NCI-H774 (cell line): ENCODE measurements at regions not wholly inside any gene's neighbourhood (a gene's known extent, or its start where the extent isn't known, plus 50 kb on each side); places are given as distances from the start of the nearest gene placed in this dataset.

ENCODE experiments used
- DNase-seq: peaks from one replicate; lab custom pipeline; 2025; lab: John Stamatoyannopoulos, UW

DNA sequence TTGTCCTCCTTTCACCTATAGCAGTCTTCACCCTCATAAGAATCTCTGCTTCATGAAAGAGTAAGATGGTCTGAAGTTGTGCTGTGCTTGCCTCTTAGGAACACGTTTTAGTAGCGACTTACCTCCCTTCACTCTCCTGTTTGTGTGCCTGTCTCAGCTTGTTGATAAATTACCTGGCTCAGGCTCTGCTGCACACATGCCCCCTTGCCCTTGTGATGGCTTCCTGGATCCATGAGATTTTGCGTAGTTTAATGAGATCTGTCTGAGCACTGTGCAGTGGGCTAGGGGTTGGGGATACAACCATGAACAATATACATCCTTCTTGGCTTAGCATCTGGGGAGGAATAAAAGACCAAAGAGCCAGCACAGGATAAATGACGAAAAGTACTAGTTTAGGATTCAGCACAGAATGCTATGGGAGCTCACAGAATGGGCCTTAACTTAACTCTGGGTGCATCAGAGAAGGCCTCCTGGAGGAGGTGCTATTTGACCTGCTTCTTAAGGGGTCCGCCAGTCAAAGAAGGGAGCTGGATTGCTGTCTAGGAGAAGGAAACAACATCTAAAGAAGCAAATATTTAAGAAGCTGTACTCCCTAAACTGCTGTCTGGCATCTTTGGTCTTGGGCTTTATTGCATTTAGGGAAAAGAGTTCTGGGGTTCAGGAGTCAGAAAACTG, 175.7 kb upstream of the PLXNA2 start:
- no peak for DNase-seq

DNA sequence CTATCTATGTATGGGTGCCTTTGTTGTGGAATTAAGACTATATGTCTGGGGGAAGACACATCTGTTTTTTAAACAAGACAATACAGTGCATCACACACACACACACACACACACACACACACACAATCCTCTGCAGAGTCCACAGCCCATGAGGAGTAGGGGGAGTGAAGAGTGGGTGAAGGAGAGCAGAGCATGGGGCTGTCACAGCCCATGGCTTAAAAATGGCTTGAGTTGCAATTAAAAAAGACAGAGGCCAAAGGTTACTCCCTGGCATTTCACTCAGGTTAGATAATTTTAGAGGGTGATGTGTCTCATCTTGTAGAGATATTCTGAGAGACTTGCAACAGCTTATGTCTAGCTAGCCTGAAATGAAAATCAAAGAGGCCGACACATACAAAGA, 176.5 kb upstream of the PLXNA2 start:
- DNase-seq = no peak

DNA sequence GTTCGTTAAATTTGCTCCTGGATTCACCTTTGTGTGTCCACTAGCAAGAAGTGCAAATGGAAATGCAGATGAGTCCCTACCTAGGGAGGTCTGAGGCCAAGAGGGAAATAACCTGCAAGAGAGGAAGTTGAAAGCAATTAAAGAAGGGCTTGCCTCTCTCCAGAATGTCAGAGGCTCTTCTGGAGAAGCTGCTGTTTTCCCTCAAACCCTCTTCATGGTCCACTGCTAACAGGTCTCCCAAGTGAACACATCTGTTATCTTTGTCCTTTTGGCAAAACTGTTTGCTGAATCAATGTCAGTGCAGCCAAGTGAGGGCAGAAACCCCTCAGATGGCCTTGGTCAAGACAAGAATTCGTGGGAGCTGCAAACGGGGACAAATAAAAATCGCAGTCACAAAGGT, 177.3 kb upstream of the PLXNA2 start:
- DNase-seq = no peak

DNA sequence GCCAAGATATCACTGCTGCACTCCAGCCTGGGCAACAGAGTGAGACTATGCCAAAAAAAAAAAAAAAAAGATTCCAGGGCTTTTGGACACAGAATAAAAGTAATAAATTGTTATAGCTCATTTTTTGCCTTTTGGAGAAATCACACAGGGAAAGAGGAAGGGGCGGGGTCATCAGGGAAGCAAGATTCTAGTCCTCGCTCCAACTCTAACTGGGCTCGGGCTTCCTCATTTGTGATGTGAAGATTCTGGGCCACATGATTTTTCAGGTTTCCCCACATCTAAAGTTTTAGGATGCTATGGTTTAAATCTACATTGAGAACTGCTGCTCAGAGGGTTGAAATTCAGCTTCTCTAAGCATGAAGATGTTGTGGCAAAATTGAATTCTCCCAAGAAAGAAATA, 179.3 kb upstream of the PLXNA2 start:
- DNase-seq = no peak

DNA sequence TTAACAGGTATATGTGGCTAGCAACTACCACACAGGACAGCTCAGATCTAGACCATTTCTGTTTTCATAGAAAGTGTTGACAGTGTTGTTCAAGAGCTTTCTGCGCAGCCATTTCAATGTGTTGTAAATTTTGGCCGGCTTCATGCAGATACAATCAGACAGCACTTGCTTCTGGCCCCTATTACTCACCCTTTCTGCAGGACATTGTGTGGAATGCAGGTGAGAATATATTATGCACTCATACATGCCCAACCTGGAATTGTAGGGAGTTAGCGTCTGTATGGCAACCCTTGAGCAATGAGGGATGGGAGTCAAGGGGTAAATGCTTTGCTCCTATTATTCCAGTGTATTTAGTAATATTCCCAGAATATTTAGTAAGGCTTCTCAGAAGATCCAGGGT, 180.9 kb upstream of the PLXNA2 start:
- DNase-seq = no peak

DNA sequence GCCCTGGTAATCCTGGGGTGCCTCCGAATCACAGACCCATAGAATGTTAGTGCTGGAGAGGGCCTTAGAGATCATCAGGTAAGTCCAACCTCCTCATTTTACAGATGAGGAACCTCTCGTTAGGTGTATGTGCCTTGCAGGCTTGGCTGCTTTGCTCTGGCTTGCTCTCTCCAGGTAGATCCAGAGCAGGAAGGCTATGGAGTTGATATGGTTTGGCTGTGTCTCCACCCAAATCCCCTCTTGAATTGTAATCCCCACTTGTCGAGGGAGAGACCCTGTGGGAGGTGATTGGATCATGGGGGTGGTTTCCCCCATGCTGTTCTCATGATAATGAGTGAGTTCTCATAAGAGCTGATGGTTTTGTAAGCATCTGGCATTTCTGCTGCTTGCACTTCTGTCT, 186.0 kb upstream of the PLXNA2 start:
- DNase-seq = no peak

DNA sequence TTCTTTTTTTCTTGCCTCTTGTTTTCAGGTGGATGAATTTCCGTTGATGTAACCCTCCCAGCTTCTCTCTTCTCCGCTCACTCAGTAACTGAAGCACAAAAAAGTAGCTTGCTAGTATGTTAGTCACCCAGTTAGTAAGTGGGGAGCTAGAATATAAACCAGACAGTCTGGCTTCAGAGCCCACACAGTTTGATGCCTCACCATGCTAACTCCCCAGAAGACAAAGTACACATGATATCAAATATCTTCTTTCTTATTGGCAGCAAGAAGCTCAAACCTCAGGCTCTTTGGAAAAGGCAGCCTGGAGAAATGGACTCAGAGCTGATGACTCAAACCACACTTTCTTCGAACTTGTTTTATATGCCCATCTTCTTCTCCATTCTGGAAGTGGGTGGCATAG, 187.5 kb upstream of the PLXNA2 start:
- DNase-seq = no peak

DNA sequence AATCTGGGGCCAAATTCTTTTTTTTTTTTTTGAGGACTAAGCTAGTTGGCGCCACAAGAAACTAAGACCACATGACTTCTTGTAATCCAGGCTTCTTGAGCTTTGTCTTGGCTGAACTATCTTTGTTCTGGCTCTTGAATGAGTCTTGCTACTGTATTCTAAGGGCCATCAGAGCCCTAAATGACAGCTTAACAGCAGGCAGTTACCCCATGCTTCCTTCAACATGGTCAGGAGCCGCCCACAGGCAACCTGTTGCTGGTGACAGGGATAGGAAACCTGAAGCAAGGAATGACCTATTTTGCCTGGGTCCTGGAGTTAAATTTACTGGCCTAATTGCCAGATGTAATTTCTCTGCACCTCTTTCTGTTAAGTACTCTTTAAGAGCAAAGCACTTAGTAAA, 188.2 kb upstream of the PLXNA2 start:
- DNase-seq = no peak

DNA sequence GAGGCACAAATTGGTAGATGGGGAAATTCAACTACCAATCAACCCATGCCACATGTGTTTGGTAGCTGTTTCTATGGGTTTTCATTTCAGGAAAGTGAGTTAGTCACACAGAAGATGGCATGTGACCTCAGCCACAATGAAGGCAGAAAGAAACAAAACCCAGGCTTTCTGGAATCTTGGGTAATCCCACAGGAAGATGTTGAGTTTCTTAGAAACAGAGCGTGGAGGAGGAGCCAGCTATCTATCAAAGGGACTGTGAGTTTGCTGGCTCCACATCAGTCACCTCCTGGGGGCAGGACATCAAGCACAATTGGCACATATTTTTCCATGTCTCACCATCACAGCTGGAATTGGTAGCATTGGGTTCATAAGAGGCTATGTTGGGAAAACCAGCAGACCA, 188.9 kb upstream of the PLXNA2 start:
- no peak for DNase-seq

DNA sequence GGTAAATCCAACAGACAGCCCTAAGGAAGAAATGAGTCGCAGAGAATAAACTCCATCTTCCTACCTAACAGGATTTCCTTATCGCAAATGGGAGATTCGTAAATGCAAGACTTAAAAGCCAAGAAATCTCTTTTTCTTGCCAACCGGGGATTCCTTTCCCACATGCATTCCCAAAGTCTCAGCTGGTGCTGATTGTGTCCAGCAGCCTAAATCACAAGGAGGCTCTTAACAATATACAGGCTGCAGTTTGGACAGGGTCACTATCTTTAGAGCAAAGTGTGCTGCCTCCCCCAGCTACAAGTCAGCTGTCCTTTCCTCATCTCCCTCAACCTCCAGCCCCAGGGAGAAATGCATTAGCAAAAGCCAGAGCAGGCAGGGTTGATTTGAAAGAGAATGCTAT, 189.8 kb upstream of the PLXNA2 start:
- DNase-seq = no peak

DNA sequence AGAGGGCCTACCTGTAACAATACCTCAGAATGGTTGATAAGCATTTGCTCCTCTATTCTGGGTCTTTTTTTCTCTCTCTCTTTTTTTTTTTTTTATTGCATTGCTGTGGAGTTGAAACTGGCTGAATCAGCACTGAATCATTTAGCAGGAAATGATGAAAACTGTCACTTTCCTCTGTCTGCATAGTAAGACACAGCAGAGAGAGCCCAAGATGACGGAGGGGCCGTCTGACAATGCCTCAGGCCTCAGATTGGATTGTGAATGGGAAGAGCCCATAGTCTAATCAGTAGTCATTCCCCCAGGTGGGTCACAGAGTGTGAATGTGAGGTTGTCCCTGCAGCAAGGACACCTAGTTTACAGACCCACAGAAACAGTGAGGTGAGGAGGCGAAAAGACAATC, 193.2 kb upstream of the PLXNA2 start:
- no peak for DNase-seq

DNA sequence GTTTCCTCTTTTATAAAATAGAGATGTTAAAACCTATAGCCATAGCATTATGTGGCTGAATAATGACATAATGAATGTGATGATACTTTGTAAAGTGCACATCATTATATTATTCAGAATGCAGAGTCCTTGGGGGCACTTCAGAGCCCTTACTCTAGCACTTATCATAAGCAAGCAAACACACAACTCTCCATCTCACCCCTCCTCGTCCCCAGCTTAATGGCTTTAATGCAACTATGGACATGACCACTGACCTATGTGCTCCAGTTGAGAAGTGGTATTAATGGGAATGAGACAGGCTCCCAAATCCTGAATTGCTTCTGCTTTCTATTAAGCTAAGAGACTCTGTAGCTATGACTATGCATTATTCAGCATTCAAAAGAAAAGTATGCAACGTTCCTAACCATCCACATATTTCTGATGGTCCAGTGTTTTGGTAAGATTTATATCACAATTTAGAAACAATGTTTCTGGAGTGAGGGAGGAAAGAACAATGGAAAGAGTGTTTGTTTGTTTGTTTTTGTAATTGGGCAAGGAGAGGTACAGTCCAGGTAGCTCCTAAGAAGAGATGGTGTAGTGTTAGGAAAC, 194.0 kb upstream of the PLXNA2 start:
- no peak for DNase-seq

DNA sequence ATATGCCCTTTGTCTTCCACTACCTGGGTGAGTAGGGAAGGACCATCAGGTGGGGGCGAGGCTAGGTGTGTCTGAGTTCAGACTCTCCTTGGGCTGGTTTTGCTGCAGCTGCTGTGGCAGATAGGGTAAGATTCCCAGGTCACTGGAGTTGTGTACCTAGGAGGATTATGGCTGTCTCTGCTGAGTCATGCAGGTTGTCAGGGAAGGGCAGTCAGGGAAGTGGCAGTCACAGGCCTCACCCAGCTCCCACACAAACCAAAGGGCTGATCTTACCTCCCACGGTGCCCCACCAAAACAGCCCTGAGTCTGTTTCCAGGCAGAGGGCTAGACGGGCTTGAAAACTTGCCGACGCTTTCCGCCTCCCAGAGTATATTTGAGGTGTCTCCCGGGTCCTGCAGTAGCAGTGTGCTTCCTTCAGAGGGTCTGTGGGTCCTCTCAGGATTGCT, 201.6 kb upstream of the PLXNA2 start:
- no peak for DNase-seq

DNA sequence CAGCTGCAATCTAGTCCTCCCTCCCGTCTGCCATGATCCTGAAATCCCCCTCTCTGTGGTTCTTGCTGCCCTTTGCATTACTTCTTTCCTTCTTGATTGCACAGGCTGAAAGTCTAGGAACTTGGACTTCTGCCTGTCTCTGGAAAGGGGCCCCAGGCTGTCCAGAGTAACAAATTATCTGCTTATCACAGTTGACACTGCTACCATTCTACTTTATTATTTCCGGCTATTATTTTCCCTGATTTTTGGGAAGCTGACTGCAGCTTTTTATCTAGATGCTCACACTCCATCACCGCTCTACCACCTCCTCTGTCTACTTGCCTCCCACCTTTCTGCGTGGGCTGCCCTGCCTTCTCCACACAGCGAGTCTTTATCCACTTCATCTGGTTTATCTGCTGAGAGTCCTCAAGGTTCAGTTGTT, 202.1 kb upstream of the PLXNA2 start:
- no peak for DNase-seq

DNA sequence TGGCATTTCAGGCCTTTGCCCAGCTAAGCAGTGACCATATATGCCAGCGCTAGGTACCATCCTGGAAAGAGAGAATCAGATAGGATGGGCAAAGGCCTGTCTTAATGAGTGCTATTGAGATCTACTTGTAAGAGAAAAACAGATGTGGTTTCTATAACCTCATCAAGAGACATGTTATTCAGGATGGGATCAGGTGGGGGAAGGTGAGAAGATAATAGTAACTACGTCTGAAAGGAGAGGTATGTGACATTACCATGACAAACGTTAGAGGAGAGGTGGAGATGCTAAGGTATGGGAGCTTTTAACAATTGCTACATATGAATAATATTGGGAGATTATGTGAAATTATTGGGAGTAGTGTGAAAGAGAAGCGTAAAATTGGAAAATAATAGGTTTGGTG, 204.2 kb upstream of the PLXNA2 start:
- no peak for DNase-seq

DNA sequence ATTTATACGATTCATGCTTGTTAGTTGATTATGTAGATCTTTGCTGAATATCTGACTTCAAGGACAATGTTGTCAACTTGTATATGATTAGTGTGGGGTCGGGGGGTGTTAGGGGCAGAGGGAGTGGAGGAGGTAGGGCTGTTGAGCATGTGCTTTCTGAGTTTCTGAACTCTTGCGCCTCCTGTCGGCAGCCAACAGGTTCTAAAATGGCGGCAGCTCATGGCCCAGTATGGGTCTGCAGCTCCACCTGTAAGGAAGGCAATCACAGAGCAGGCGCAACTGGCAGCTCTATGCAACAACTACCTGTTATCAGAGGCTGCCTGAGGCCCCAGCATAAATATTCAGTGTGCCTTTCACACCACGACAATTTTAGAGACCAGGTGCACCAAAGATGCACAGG, 205.8 kb upstream of the PLXNA2 start:
- peak; percentile 50 for DNase-seq

DNA sequence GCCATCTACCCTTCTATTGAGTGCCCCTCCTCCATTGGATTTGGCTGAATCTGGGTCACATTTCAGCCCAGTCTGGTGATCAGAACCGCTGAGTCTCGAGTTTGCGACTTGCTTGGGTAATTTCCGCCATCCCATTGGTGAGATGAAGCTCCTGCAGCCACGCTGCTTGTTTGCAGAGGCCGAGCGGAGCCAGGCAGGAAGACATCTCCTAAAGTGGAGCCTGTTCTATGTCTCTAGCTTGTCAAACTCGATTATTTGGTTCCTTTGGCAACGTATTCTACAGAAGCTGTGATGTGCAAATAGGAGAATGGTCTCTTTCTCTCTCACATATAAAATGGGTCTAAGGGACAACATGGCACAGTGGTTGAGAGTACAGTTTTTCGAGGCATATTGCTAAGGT, 206.8 kb upstream of the PLXNA2 start:
- DNase-seq = no peak

DNA sequence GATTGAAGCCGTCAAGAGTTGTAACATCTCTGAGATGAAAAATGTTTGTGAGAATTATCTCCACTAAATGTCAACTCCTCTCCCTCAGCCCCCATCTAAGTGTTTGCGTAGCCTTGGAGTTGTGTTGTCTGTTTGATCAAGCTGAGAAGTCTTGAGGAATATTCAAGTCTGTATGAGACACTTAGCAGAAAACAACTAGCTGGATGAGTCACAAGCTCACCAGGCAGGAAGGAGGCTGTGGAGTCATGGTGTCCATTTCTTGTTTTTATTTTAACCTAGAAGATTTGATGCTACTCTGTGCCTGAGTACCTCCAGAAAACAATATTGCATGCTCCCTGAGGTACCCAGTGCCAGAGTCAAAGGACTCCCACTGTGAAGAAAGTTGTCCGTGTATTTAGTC, 211.6 kb upstream of the PLXNA2 start:
- no peak for DNase-seq

DNA sequence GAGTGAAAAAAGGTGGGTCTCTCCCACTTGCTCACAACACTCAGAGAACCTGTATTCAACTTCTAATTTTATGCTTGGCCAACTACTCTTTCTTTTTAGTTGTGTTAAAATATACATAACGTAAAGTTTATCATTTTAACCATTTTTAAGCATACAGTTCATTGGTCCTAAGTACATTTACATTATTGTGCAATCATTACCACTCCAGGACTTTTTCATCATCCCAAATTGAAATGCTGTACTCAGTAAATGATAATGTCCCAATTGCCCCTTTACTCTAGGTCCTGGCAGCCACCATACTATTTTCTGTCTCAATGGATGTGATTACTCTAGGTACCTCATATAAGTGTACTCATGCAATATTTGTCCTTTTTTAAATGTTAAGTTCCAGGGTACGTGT, 212.3 kb upstream of the PLXNA2 start:
- DNase-seq = no peak

DNA sequence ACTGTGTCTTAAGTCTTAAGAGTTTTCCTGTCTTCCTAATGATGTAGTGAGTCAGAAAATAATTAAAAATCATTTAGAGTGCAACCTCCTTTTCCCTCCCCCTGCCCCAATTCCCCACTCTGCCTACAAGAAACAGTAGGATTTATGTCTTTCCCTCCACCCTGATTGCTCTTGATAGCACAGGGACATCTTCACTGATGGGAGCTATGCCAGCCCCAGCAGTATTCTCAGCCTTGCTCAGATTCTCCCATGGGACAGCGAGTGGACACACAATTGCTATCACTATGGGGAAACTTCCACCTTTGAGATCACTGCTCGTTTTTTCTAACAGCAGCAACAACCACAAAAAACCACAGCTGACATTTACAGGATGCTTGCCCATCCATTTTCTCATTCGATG, 216.6 kb upstream of the PLXNA2 start:
- DNase-seq = no peak

DNA sequence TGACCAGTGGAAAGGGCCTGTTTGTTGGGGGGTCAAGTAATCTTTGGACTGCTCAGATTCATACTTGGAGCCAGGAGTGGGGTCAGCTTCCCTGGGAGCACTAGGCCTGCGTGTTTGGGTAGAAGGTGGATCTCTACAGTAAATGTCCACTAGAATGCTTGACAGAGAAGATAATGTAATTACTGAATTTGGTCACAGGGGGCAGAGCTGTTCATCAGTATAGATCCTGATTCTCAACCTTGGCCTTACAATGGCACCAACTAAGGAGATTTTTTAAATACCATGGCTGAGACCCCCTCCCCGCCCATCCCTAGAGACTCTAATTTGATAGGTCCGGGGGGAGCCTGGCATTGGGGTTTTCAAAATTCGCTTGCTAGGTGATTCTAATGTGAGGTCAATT, 217.5 kb upstream of the PLXNA2 start:
- DNase-seq = no peak

DNA sequence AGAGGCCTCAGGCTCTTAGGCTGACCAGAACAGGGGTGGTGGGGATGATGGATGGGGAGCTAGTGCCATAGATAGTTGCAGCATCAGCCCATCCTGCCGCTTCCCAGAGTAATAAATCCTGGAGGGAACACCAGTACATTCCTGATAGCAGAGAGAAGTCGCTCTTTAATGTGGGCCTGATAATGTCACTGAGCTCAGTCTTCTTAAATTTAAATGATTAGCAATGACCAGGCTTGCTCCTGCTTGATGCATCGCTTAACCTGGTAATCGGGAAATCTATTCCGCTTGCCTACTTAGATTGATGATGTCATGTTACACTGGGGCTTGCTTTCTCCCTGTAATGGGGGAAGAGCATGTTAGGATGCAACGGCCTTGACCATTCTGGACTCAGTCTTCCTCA, 218.6 kb upstream of the PLXNA2 start:
- DNase-seq = no peak

DNA sequence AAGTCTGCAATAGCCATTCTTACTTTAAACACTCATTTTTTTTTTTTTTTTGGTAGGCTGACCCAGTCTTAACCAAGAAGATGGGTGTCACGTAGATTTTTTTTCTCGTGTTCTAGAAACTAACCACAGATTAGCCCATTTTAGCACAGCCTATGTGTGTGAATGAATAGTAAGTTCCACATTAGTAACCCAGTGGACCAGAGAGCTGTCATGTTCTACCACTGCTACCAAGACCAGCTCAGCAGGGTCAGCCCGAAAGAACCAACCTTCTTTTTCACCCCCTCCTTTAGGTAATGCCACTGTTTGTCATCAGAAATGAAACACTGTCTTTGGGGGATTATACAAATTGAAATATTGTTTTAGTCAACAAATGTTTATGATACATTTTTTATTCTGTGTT, 221.1 kb upstream of the PLXNA2 start:
- no peak for DNase-seq
